Keratinocyte (primary cell): ENCODE measurements at regions not wholly inside any gene's neighbourhood (a gene's known extent, or its start where the extent isn't known, plus 50 kb on each side); places are given as distances from the start of the nearest gene placed in this dataset.

Experiments
- CTCF ChIP-seq, 3 experiments: IDR thresholded peaks in 1 of 3; conservative IDR thresholded peaks in 1 of 3; optimal IDR thresholded peaks in 1 of 3; 2 replicates in 2 of 3; 3 replicates in 1 of 3; pipeline versions ENCODE3 to v1.5.1; 2011; ENCODE audit warnings: low read length in 3 of 3, mild to moderate bottlenecking in 3 of 3, moderate library complexity in 2 of 3, control low read depth in 1 of 3, inconsistent platforms in 1 of 3; ENCODE audit not compliant: insufficient read depth in 2 of 3; ENCODE audit errors: extremely low read depth in 1 of 3
- EZH2 ChIP-seq: IDR thresholded peaks from one replicate; pipeline ENCODE4 v1.6.1; 2012; ENCODE audit warnings: inconsistent platforms, mild to moderate bottlenecking, low read length, moderate library complexity

GRCh38 chr5:23007236-23007635, 154.1 kb upstream of the CDH12 start:
- no peak for TF ChIP-seq CTCF (optimal IDR thresholded peaks at IDR 0.05 in 1 of 3, IDR thresholded peaks at IDR 0.05 in 1 of 3, conservative IDR thresholded peaks at IDR 0.05 in 1 of 3; ENCODE audit: extremely low read depth in 1 of 3, insufficient read depth in 2 of 3, low read length in 3 of 3)
- TF ChIP-seq EZH2 = no peak
